Stimulated activated CD8-positive, alpha-beta memory T cell treated with anti-CD3 and anti-CD28 coated beads, Interleukin-12 subunit alpha, Interleukin-12 subunit beta, amount 100 ng/mL, for 1 hour (primary cell): ENCODE measurements at regions not wholly inside any gene's neighbourhood (a gene's known extent, or its start where the extent isn't known, plus 50 kb on each side); places are given as distances from the start of the nearest gene placed in this dataset.
"Not testable (repeated sequence)": the region's sequence is repeated elsewhere in the genome, so short reads cannot be mapped to it uniquely, and the experiment has no call there.

Experiments
- DNase-seq: peaks from one replicate; pipeline ENCODE4 v3.0.0-alpha.2; 2020; ENCODE audit warnings: low read depth

GRCh38 chr1:146324463-146324862 is 95.6 kb upstream of the NOTCH2NLA start:
- DNase-seq = not testable (repeated sequence)

- DNase-seq = not testable (repeated sequence)
Observed at GRCh38 chr1:146323302-146323701, 94.5 kb upstream of the NOTCH2NLA start.

GRCh38 chr1:146322893-146323292 is 94.1 kb upstream of the NOTCH2NLA start:
- DNase-seq = not testable (repeated sequence)

- DNase-seq = not testable (repeated sequence)
Observed at GRCh38 chr1:146318715-146319114, 89.9 kb upstream of the NOTCH2NLA start.

DNA sequence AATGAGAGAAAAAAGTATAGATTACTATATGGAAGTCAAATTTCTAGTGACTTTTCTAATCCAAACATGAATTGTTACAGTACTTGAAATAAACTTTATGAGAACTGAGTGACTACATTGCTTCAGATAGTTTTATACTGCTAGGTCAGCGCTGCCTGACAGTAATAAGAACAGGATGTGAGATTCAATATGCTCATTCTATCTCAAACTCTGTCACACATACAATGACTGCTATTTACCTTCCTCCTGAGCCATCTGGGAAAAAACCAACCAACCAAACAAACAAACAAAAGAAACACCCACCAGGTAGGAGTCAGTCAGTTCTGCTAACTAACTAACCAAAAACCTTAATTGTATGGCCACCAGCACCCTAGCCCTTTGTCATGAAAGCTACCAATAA is 89.0 kb upstream of the NOTCH2NLA start:
- not testable (repeated sequence) for DNase-seq

DNA sequence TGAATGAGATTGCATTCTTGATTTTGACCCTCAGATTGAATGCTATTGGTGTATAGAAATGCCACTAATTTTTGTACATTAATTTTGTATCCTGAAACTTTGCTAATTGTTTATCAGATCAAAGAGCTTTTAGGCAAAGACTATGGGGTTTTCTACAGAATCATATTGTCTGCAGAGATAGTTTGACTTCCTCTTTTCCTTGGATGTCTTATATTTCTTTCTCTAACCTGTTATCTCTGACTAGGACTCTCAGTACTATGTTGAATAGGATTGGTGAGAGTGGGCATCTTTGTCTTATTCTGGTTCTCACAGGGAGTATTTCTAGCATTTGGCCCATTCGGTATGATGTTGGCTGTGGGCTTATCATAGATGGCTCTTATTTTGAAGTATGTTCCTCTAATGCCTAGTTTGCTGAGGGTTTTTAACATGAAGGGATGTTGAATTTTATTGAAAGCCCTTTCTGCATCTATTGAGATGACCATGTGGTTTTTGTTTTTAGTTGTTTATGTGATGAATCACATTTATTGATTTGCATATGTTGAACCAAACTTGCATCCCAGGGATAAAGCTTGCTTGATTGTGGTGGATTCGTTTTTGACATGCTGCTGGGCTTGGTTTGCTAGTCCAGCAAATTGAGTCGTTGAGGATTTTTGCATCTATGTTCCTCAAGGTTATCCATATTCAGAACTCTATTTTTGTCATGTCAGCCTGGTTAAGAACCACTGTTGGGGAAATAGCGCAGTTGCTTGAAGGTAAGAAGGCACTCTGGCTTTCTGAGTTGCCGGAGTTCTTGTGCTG is 85.8 kb upstream of the NOTCH2NLA start:
- DNase-seq = not testable (repeated sequence)

DNA sequence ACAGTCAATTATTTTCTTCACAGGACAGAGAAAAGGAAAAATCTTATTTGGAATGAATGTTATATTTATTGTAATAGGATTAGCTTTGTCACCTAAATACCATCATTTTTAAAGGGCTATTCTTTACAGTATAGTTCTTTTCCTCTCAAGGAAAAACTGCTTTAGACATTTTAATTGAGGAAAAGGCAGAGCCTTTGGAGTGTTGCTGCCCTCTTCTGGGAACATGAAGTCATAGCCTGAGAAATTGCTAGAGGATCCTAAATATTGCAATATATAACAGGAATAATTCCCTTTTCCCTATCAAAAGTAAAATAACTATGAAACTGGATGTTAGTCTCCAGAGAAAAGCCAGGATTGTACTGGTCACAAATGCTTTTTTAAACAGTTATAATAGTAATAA is 81.8 kb upstream of the NOTCH2NLA start:
- not testable (repeated sequence) for DNase-seq

GRCh38 chr1:146309427-146309826 is 80.6 kb upstream of the NOTCH2NLA start:
- DNase-seq = not testable (repeated sequence)

- not testable (repeated sequence) for DNase-seq
Observed at GRCh38 chr1:146308892-146309291, 80.1 kb upstream of the NOTCH2NLA start.

GRCh38 chr1:146308152-146308551 is 79.3 kb upstream of the NOTCH2NLA start:
- not testable (repeated sequence) for DNase-seq

DNA sequence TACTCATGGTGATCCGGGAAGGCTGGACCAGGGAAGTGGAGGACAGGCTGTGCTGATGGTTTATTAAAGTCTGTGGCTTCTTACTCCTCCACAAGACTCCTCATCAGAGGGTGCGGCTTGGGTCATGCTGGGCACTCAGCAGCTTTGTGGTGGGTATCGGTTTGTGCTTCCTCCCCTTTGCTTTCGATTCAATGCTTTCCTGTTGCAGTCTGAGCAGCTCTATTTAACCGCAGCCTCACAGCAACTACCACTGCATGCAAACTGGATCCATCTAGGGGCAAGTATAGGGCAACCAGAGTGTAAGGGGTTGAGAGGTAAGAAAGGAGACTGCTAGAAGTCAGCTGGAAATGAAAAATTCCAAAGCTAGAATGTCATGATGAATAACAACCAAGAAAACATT is 78.8 kb upstream of the NOTCH2NLA start:
- DNase-seq = not testable (repeated sequence)

DNA sequence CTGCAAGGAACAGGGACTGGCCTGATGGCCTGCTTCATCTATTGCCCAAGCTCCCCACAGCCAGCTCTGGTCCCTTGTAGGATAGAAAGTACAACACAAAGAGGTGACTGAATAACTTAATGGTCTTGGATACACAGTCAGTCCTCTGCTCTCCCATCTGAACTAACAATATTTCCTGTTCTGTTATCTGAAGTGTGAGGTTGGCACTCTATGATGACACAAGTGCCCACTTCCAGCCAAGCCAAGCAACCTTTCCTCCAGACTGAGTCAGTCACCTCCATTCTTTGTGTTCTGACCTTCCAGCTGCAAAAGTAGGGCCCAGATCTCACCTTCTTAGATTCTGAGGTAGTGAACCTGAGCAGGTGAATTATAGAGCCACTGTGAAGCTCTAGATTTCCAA is 77.8 kb upstream of the NOTCH2NLA start:
- DNase-seq = not testable (repeated sequence)

- not testable (repeated sequence) for DNase-seq
Observed at GRCh38 chr1:146305442-146305841, 76.6 kb upstream of the NOTCH2NLA start.

DNA sequence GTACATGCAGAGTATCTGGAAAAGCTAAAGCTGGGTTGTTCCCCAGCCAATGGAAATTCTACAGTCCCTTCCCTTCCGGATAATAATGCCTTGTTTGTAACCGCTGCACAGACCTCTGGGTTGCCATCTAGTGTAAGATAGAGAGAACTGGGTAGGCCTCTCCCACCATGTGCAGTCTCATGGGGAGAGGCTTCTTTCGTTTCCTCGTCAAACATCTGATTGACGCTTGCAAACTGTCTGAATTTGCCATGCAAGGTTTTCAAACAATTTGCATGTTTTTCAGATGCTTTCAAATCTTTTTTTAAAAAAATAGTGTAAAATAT is 69.7 kb upstream of the NOTCH2NLA start:
- not testable (repeated sequence) for DNase-seq

DNA sequence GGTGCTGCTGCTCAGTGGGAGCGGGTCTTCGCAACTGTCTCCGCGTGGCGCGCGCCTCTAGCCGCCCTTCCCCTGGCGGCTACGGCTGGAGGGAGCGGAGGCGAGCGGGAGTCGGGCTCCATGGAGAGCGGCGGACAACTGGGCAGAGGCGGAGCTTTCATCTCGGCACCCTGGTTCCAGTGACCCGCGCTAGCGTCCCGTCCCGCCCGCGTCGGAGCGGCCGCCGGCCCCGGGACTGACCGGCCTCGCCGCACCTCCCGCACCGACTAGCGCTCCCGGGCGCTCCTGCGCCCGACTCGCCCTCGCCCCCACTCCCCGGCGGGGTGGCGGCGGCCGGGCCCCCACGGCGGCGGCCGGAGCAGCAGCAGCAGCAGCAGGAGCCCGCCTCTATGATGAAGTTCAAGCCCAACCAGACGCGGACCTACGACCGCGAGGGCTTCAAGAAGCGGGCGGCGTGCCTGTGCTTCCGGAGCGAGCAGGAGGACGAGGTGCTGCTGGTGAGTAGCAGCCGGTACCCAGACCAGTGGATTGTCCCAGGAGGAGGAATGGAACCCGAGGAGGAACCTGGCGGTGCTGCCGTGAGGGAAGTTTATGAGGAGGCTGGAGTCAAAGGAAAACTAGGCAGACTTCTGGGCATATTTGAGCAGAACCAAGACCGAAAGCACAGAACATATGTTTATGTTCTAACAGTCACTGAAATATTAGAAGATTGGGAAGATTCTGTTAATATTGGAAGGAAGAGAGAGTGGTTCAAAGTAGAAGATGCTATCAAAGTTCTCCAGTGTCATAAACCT is 69.2 kb upstream of the NOTCH2NLA start:
- not testable (repeated sequence) for DNase-seq

DNA sequence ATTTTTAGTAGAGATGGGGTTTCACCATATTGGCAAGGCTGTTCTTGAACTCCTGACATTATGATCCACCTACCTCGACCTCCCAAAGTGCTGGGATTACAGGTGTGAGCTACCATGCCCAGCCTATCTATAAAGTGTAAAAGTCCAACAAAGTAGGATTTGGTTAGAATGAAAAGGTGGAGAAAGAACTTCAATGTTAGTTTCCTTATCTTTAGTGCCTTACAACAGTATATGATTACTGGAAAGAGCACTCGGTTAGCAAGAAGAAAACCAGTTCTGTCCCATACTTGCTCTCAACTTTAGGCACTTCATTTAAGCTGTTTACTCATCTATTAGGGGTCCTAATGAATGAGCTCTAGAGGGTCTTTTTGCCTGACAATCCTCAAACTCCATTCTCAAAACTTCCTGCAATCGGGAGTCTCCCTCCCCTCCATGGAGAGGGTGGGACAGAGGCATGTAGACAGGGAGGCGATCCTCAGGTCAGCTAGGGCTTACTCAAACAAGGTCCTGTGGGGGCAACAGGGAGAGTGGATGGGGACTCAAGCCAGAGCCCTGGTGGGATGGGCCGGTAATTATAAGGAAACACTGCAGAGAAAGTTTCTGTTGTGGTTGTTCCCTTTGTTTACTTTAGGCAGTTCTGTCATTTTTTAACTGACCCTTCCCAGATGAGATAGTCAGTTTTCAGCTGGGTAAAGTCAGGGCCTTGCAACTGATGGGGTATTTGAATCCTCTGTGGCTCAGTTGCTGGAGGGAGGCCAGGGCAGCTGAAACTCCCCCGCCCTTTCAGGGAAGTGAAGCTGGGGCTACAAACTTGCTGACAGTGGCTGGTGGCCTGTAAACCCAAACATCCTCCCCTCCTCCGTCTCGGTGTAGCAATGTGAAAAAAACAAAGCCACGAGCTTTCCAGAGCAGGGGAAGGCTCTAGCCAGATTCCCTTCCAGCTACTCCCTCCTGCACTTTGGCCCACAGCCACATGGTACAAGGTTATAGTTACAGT is 64.4 kb upstream of the NOTCH2NLA start:
- not testable (repeated sequence) for DNase-seq

DNA sequence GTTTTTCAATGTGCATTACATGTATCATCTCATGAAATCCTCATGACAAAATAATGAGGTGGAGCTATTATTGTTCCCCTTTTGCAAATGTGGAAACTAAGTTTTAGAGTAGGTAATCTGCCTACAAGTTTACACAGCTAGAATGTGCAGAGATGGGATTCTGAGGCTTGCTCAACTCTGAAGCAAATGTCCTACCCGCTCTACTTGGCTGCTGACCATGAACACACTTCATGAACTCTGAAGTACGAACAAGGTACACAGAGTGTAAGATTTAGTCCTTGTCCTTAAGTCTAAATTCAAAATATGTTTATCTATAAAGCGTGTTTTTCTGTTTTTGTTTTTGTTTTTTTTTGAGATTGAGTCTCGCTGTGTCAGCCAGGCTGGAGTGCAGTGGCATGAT is 63.6 kb upstream of the NOTCH2NLA start:
- DNase-seq = not testable (repeated sequence)

GRCh38 chr1:146287881-146288280 is 59.1 kb upstream of the NOTCH2NLA start:
- DNase-seq = not testable (repeated sequence)

DNA sequence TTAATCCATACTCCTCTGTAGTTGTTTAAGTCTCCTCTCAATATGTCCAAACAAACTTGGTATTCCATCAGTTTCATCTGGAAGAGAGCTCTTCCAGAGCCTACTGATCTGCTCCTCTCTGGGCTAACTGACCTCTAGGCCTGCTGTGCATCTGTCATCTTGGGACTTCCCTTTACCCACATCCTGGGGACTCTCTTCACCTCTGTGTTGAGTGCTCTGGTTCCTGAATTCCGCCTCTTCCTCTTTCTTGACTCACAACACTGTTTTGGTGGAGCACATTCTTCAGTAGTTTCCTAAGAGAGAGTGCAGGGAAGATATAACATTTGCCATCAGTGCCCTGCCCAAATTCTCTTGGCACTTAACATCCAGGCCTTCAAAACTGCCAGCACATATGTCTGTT is 55.9 kb upstream of the NOTCH2NLA start:
- not testable (repeated sequence) for DNase-seq

DNA sequence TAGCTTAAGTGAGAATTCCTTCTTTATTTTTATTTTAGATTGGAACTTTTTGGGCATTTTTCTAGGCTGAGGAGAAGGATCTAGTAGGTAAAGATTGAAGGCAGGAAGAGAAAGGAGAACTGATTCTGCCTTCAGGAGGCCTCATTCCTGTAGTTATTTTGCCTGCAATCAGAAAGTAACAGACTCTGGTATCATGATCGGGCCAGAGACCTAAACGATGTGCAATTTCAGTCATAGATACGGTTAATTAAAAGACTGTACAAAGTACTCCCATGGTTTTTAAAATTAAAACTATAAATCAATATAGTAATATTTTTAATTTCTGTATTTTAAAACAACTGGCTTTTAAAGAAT is 54.7 kb upstream of the NOTCH2NLA start:
- DNase-seq = not testable (repeated sequence)

DNA sequence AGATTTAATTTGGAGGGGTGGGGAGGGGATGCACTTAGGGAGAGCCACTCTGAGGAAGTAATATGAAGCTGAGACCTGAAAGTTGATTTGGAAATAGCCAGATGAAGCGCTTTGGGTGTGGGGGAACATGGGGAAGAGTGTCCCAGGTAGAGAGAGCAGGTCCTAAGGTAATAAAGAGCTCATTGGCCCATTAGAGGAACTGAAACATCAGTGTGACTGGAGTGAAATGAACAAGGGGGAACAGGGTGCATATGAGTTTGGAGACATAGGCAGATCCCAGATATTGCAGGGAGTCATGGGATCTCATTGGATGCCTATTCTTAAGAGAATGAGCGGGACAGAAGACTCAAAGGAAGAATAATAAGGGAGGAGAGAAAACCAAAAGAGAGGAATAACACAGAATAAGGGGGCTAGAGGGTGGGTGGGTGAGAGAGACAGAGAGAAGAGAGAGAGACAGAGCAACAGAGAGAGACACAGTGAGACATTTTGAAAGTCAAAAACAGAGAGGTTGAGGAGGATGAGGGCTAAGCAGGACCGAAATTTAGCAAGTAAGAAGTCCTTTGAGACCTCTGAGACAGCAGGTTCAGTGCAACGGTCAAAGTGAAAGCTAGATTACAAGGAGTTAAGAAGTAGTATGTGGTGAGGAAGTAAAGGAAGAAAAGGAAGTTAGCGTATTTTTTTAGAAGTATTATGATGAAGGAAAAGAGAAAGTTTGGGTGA is 54.1 kb upstream of the NOTCH2NLA start:
- DNase-seq = not testable (repeated sequence)
